ENCODE measurements at regions not wholly inside any gene's neighbourhood (a gene's known extent, or its start where the extent isn't known, plus 50 kb on each side); places are given as distances from the start of the nearest gene placed in this dataset.
A peak's percentile ranks its signal among the peaks of the same experiment; 100 is the strongest.
"Not testable (repeated sequence)": the region's sequence is repeated elsewhere in the genome, so short reads cannot be mapped to it uniquely, and the experiment has no call there.

GRCh38 chr5:15001517-15001916, 129.9 kb upstream of the ANKH start:
- TF ChIP-seq CTCF (IDR thresholded peaks at IDR 0.05): no peak
- Histone ChIP-seq H3K9me3 (no peaks in the 10 kb centered on the region), H3K36me3 (no peaks in the 10 kb centered on the region), H3K4me3 (no peak overlapping the region), H3K27me3 (no peaks in the 10 kb centered on the region), H3K27ac (no peak overlapping the region), H3K4me1 (peaks cover 0 to 2% of the 10 kb centered on the region in 2 donors)
- ATAC-seq: no peak
- intact Hi-C loops (cut with DNase I): no loop called here
- DNase-seq: no peak

- TF ChIP-seq CTCF (IDR thresholded peaks at IDR 0.05): no peak
- no peaks in the 10 kb centered on the region for H3K9me3 ChIP-seq
- ATAC-seq (peak; percentile 46), DNase-seq (no peak)
- H3K36me3 ChIP-seq: no peaks in the 10 kb centered on the region
- H3K27me3 ChIP-seq: no peaks in the 10 kb centered on the region
- no peak overlapping the region for H3K4me3 ChIP-seq
- H3K27ac ChIP-seq: no peak overlapping the region
- intact Hi-C loops (cut with DNase I): no loop called here
- H3K4me1 ChIP-seq: no peaks in the 10 kb centered on the region
Observed at GRCh38 chr5:14998491-14998890, 126.9 kb upstream of the ANKH start.

- peak; percentile 37 for ATAC-seq
- DNase-seq: no peak
- H3K27ac ChIP-seq: no peak overlapping the region
- H3K4me1 ChIP-seq: no peaks in the 10 kb centered on the region
- intact Hi-C loops (cut with DNase I): no loop called here
- TF ChIP-seq CTCF (IDR thresholded peaks at IDR 0.05): no peak
- H3K9me3 ChIP-seq: no peaks in the 10 kb centered on the region
- H3K4me3 ChIP-seq: no peak overlapping the region
- no peaks in the 10 kb centered on the region for H3K36me3 ChIP-seq
- H3K27me3 ChIP-seq: no peaks in the 10 kb centered on the region
Observed at GRCh38 chr5:14996997-14997396, 125.4 kb upstream of the ANKH start.

GRCh38 chr5:14995229-14995628, 123.7 kb upstream of the ANKH start:
- DNase-seq (no peak), ATAC-seq (no peak)

GRCh38 chr5:14993459-14994133, 122.0 kb upstream of the ANKH start:
- H3K36me3 ChIP-seq; H3K27ac ChIP-seq; ATAC-seq; intact Hi-C loops (cut with DNase I); H3K4me1 ChIP-seq; H3K27me3 ChIP-seq; H3K9me3 ChIP-seq: not testable (repeated sequence)
- peak overlapping the region in 1 of 2 donors; percentile 24 for H3K4me3 ChIP-seq
- DNase-seq: peak in 1 of 4 donors; percentile 72

More at GRCh38 chr5:14995229-14995628, 123.7 kb upstream of the ANKH start:
- Histone ChIP-seq H3K4me3 (no peak overlapping the region), H3K27ac (no peak overlapping the region), H3K9me3 (no peaks in the 10 kb centered on the region), H3K4me1 (no peaks in the 10 kb centered on the region), H3K36me3 (no peaks in the 10 kb centered on the region), H3K27me3 (no peaks in the 10 kb centered on the region)
- intact Hi-C loops (cut with DNase I): no loop called here
- no peak for TF ChIP-seq CTCF (IDR thresholded peaks at IDR 0.05)

GRCh38 chr5:14992751-14993458, 121.3 kb upstream of the ANKH start:
- H3K4me1 ChIP-seq; ATAC-seq; intact Hi-C loops (cut with DNase I); DNase-seq; H3K36me3 ChIP-seq; H3K9me3 ChIP-seq; H3K27me3 ChIP-seq; H3K27ac ChIP-seq: not testable (repeated sequence)
- peak overlapping the region in 1 of 2 donors; percentile 24 for H3K4me3 ChIP-seq

All from left lung (tissue), 4 donors.